ENCODE measurements at regions not wholly inside any gene's neighbourhood (a gene's known extent, or its start where the extent isn't known, plus 50 kb on each side); places are given as distances from the start of the nearest gene placed in this dataset.

DNA sequence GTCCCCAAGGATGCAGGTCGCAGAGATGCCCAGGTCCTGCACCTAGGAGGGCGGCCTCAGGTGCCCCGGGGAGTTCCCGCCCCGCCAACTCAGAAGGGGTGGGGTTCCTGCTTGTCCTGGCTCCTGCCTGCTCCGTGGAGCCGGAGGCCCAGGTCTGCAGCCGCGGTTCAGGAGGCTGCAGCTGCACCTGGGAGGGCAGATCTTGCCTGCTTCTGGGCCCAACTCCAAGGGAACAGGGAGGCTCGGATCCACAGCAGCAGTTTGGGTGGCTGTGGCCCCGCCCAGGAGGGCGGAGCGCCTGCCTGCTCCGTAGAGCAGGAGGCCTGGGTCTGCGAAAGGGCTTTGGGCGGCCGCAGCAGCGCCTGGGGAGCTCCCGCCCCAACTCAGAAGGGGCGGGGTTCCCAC, 108.2 kb upstream of the EGR2 start:
- TF ChIP-seq, protein P1, sequence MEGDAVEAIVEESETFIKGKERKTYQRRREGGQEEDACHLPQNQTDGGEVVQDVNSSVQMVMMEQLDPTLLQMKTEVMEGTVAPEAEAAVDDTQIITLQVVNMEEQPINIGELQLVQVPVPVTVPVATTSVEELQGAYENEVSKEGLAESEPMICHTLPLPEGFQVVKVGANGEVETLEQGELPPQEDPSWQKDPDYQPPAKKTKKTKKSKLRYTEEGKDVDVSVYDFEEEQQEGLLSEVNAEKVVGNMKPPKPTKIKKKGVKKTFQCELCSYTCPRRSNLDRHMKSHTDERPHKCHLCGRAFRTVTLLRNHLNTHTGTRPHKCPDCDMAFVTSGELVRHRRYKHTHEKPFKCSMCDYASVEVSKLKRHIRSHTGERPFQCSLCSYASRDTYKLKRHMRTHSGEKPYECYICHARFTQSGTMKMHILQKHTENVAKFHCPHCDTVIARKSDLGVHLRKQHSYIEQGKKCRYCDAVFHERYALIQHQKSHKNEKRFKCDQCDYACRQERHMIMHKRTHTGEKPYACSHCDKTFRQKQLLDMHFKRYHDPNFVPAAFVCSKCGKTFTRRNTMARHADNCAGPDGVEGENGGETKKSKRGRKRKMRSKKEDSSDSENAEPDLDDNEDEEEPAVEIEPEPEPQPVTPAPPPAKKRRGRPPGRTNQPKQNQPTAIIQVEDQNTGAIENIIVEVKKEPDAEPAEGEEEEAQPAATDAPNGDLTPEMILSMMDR (IDR thresholded peaks at IDR 0.05; ENCODE audit: low read length), result no peak
- TF ChIP-seq EZH2 (IDR thresholded peaks at IDR 0.05; ENCODE audit: borderline replicate concordance, low read length), result no peak

Data from OCI-LY1 (cell line).